Transverse colon (tissue), 1 donor: ENCODE measurements at regions not wholly inside any gene's neighbourhood (a gene's known extent, or its start where the extent isn't known, plus 50 kb on each side); places are given as distances from the start of the nearest gene placed in this dataset.

ENCODE experiments used
- EP300 ChIP-seq: sonication (generic); formaldehyde crosslinking; IDR thresholded peaks from one replicate; pipeline ENCODE4 v1.6.1; 2017; ENCODE audit warnings: antibody characterized with exemption, low read depth
- POLR2A ChIP-seq: fragments of 450-650 bp; IDR thresholded peaks from one replicate; pipeline ENCODE4 v1.6.1; 2016; ENCODE audit warnings: antibody characterized with exemption, mild to moderate bottlenecking, moderate library complexity

GRCh38 chr6:20309186-20309585, 92.5 kb upstream of the E2F3 start:
- TF ChIP-seq EP300, result no peak
- TF ChIP-seq POLR2A, result no peak
